ENCODE measurements at regions not wholly inside any gene's neighbourhood (a gene's known extent, or its start where the extent isn't known, plus 50 kb on each side); places are given as distances from the start of the nearest gene placed in this dataset.

DNA sequence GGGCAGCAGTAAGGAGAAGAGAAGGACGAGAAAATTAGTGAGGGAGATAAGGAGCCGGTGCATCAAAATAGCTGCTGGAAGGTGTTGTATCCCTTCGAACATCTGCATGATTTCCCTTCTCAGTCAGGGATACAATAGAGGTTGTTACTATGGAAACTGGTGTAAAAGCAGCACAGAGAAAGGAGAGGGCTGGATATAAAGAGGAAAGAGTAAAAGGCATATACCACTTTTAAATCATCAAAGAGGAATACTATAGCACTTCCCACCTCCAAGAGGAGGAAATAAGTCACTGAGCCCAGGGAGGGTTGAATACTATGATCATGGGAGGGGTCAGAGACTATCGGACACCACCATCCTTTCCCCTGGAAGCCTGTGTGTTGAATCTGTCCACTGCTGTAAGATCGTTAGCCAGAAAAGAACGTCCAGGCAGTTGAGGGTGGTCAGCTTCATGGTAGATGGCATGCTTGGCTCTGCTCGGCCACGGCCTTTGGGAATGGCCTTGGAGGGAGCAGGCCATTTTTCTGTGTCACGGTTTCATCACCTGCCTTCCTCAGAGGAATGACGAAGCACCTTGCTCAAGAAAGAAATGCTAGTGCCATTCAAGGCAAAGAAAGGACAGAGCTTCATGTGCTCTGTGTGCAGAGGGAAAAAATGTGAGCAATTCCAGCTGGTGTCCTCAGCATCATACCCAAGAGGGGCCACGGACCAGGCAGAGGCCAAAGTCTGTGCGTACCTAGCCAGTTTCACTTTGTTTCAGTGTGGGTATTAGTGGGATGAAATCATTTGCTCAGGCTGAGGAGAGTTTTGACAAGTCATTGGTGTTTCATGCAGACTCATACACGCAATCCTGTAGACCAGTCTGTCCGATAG, 64.2 kb downstream of the IRF2BP2 start (continued):
- TF ChIP-seq, protein P1, sequence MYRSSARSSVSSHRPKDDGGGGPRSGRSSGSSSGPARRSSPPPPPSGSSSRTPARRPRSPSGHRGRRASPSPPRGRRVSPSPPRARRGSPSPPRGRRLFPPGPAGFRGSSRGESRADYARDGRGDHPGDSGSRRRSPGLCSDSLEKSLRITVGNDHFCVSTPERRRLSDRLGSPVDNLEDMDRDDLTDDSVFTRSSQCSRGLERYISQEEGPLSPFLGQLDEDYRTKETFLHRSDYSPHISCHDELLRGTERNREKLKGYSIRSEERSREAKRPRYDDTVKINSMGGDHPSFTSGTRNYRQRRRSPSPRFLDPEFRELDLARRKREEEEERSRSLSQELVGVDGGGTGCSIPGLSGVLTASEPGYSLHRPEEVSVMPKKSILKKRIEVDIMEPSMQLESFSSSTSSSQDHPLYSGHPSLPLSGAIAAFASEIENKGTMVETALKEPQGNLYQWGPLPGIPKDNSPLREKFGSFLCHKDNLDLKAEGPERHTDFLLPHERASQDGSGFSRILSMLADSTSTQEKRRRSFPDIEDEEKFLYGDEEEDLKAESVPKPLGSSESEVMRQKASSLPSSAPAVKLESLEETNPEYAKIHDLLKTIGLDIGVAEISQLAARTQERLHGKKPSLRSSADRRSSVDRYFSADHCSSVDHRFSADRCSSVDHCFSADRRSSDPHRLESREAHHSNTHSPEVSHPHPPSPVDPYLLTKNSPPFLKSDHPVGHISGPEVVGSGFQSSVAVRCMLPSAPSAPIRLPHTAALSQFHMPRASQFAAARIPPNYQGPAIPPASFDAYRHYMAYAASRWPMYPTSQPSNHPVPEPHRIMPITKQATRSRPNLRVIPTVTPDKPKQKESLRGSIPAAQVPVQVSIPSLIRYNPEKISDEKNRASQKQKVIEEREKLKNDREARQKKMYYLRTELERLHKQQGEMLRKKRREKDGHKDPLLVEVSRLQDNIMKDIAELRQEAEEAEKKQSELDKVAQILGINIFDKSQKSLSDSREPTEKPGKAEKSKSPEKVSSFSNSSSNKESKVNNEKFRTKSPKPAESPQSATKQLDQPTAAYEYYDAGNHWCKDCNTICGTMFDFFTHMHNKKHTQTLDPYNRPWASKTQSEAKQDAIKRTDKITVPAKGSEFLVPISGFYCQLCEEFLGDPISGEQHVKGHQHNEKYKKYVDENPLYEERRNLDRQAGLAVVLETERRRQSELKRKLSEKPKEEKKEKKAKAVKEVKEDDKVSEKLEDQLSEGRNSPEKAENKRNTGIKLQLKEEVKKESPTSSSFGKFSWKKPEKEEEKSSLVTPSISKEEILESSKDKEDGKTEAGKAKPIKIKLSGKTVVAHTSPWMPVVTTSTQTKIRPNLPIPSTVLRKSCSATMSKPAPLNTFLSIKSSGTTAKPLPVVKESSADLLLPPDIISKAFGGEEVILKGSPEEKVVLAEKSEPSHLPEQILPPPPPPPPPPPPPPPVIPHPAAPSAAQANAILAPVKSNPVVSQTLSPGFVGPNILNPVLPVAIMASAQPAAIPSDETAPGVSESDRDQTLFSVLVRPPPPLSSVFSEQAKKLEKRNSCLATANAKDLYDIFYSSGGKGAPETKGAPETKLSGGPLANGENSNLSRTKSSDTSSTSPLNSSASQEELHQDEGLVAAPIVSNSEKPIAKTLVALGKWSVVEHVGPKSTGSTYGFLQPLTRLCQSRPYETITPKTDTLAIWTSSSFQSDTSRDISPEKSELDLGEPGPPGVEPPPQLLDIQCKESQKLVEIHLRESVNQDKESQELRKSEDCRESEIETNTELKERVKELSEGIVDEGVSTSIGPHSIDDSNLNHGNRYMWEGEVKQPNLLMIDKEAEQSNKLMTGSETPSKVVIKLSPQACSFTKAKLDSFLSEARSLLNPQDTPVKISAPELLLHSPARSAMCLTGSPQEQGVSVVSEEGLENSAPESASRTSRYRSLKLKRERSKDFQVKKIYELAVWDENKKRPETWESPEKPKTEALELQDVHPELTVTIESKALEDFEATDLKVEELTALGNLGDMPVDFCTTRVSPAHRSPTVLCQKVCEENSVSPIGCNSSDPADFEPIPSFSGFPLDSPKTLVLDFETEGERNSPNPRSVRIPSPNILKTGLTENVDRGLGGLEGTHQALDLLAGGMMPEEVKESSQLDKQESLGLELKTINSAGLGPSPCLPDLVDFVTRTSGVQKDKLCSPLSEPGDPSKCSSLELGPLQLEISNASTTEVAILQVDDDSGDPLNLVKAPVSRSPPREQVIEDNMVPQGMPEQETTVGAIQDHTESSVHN (CRISPR knock-in tag; IDR thresholded peaks at IDR 0.05): peak; percentile 34; the same call in 1 of the 2 replicates
- TF ChIP-seq ZNF3 (CRISPR knock-in tag; IDR thresholded peaks at IDR 0.05) (no peak), AGO1 (IDR thresholded peaks at IDR 0.05; ENCODE audit: low read depth, low read length, poor library complexity, severe bottlenecking) (no peak), ZNF12 (CRISPR knock-in tag; IDR thresholded peaks at IDR 0.05) (0 out of 2 replicates have a peak, but pooled peaks have one; percentile 36), ETV6 (CRISPR knock-in tag; conservative IDR thresholded peaks at IDR 0.05) (no peak), TBX2 (CRISPR knock-in tag; IDR thresholded peaks at IDR 0.05; ENCODE audit: borderline replicate concordance) (peak; percentile 48; the same call in 1 of the 2 replicates), FOXO1 (CRISPR knock-in tag; IDR thresholded peaks at IDR 0.05) (peak; percentile 50; the same call in 1 of the 2 replicates), ZNF878 (CRISPR knock-in tag; IDR thresholded peaks at IDR 0.05) (no peak), ZNF350 (CRISPR knock-in tag; IDR thresholded peaks at IDR 0.05; ENCODE audit: borderline replicate concordance, low read depth) (no peak), MTA3 (CRISPR knock-in tag; IDR thresholded peaks at IDR 0.05) (no peak), NFRKB (IDR thresholded peaks at IDR 0.05) (no peak), ZNF430 (CRISPR knock-in tag; IDR thresholded peaks at IDR 0.05) (no peak), ZSCAN31 (CRISPR knock-in tag; IDR thresholded peaks at IDR 0.05; ENCODE audit: low read depth) (no peak), RFX1 (IDR thresholded peaks at IDR 0.05) (no peak), PLRG1 (conservative IDR thresholded peaks at IDR 0.05) (no peak), ZNF337 (CRISPR knock-in tag; IDR thresholded peaks at IDR 0.05; ENCODE audit: borderline replicate concordance, low read depth) (no peak)
- TF ChIP-seq, protein P2, sequence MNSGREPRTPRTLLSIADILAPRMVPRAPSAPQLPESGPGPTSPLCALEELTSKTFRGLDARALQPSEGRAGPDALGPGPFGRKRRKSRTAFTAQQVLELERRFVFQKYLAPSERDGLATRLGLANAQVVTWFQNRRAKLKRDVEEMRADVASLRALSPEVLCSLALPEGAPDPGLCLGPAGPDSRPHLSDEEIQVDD (CRISPR knock-in tag; IDR thresholded peaks at IDR 0.05; ENCODE audit: borderline replicate concordance): no peak
- TF ChIP-seq, protein P3, sequence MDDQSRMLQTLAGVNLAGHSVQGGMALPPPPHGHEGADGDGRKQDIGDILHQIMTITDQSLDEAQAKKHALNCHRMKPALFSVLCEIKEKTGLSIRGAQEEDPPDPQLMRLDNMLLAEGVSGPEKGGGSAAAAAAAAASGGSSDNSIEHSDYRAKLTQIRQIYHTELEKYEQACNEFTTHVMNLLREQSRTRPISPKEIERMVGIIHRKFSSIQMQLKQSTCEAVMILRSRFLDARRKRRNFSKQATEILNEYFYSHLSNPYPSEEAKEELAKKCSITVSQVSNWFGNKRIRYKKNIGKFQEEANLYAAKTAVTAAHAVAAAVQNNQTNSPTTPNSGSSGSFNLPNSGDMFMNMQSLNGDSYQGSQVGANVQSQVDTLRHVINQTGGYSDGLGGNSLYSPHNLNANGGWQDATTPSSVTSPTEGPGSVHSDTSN (CRISPR knock-in tag; IDR thresholded peaks at IDR 0.05; ENCODE audit: borderline replicate concordance): no peak
- TF ChIP-seq, protein P4, sequence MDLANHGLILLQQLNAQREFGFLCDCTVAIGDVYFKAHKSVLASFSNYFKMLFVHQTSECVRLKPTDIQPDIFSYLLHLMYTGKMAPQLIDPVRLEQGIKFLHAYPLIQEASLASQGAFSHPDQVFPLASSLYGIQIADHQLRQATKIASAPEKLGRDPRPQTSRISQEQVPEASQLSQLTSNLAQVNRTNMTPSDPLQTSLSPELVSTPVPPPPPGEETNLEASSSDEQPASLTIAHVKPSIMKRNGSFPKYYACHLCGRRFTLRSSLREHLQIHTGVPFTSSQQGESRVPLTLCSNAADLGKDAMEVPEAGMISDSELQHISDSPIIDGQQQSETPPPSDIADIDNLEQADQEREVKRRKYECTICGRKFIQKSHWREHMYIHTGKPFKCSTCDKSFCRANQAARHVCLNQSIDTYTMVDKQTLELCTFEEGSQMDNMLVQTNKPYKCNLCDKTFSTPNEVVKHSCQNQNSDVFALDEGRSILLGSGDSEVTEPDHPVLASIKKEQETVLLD (CRISPR knock-in tag; IDR thresholded peaks at IDR 0.05; ENCODE audit: low read depth): no peak

All from HepG2 (cell line).